KMS-11 (cell line): ENCODE measurements at regions not wholly inside any gene's neighbourhood (a gene's known extent, or its start where the extent isn't known, plus 50 kb on each side); places are given as distances from the start of the nearest gene placed in this dataset.
A peak's percentile ranks its signal among the peaks of the same experiment; 100 is the strongest.

ENCODE experiments used
- H2AFZ ChIP-seq: fragments of 200-600 bp; sonication (generic); 2 replicates; pipeline ENCODE4 v1.6.1; 2016; ENCODE audit warnings: antibody characterized with exemption, mixed run types, low read depth
- H3K27ac ChIP-seq: fragments of 200-600 bp; sonication (generic); 2 replicates; pipeline ENCODE4 v1.6.1; 2016; ENCODE audit warnings: mild to moderate bottlenecking, mixed run types
- H3K27me3 ChIP-seq: fragments of 200-600 bp; sonication (generic); 2 replicates; pipeline ENCODE4 v1.6.1; 2017; ENCODE audit warnings: mild to moderate bottlenecking, low read depth, mixed run types, moderate library complexity; ENCODE audit not compliant: insufficient read depth
- H3K36me3 ChIP-seq: fragments of 200-600 bp; sonication (generic); 2 replicates; pipeline ENCODE4 v1.6.1; 2017; ENCODE audit warnings: mild to moderate bottlenecking, mixed run types; ENCODE audit not compliant: insufficient read depth
- H3K4me1 ChIP-seq: fragments of 200-600 bp; sonication (generic); 2 replicates; pipeline ENCODE4 v1.6.1; 2016; ENCODE audit warnings: mild to moderate bottlenecking, low read depth, mixed run types; ENCODE audit not compliant: poor library complexity, severe bottlenecking
- H3K4me2 ChIP-seq: fragments of 200-600 bp; sonication (generic); 2 replicates; pipeline ENCODE4 v1.7.0; 2016; ENCODE audit warnings: mild to moderate bottlenecking, mixed run types
- H3K4me3 ChIP-seq: fragments of 200-600 bp; sonication (generic); IDR thresholded peaks from 2 replicates; pipeline ENCODE4 v1.6.1; 2017; ENCODE audit warnings: low read depth, low read length, mixed read lengths; ENCODE audit not compliant: insufficient read depth
- H3K79me2 ChIP-seq: fragments of 200-600 bp; sonication (generic); 2 replicates; pipeline ENCODE4 v1.6.1; 2016; ENCODE audit warnings: low read depth, mixed run types; ENCODE audit not compliant: insufficient read depth
- H3K9ac ChIP-seq: fragments of 200-600 bp; sonication (generic); 2 replicates; pipeline ENCODE4 v1.6.1; 2016; ENCODE audit warnings: mild to moderate bottlenecking, mixed run types
- H4K20me1 ChIP-seq: fragments of 200-600 bp; sonication (generic); 2 replicates; pipeline ENCODE4 v1.6.1; 2016; ENCODE audit warnings: mild to moderate bottlenecking, mixed run types; ENCODE audit not compliant: insufficient read depth
- TF ChIP-seq, protein P1 (sequence below): fragments of 200-600 bp; sonication (generic); conservative IDR thresholded peaks from 2 replicates; pipeline ENCODE4 v1.6.1; 2017; ENCODE audit warnings: low read depth, mild to moderate bottlenecking, antibody characterized with exemption, low read length, moderate library complexity, mixed read lengths

DNA sequence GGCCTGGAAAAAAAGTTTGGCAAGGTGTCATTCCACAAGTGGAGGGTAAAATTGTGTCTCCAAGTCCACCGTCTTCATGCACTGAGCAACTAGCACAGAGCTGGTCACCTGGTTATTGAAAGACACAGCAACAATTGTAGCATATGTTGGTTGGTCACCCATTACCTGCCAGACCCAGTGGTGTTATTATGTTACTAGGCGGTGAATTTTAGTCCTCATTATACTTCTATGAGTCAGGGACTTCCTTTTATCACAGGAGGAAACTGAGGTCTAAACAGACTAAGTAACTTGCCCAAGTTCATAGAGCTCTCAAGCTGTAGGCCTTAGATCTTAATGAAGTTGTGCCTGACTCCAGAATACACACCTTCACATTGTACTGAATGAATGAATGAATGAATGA lies 94.9 kb upstream of the VANGL1 start:
- no peaks in the 10 kb centered on the region for H3K36me3 ChIP-seq
- H4K20me1 ChIP-seq = no peaks in the 10 kb centered on the region
- no peak overlapping the region for H3K9ac ChIP-seq
- no peak overlapping the region for H3K4me3 ChIP-seq
- no peak overlapping the region for H3K4me2 ChIP-seq
- no peak overlapping the region for H3K27ac ChIP-seq
- no peaks in the 10 kb centered on the region for H3K27me3 ChIP-seq
- TF ChIP-seq, protein P1, sequence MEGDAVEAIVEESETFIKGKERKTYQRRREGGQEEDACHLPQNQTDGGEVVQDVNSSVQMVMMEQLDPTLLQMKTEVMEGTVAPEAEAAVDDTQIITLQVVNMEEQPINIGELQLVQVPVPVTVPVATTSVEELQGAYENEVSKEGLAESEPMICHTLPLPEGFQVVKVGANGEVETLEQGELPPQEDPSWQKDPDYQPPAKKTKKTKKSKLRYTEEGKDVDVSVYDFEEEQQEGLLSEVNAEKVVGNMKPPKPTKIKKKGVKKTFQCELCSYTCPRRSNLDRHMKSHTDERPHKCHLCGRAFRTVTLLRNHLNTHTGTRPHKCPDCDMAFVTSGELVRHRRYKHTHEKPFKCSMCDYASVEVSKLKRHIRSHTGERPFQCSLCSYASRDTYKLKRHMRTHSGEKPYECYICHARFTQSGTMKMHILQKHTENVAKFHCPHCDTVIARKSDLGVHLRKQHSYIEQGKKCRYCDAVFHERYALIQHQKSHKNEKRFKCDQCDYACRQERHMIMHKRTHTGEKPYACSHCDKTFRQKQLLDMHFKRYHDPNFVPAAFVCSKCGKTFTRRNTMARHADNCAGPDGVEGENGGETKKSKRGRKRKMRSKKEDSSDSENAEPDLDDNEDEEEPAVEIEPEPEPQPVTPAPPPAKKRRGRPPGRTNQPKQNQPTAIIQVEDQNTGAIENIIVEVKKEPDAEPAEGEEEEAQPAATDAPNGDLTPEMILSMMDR = no peak
- no peak overlapping the region for H2AFZ ChIP-seq
- no peaks in the 10 kb centered on the region for H3K4me1 ChIP-seq
- H3K79me2 ChIP-seq = no peaks in the 10 kb centered on the region

DNA sequence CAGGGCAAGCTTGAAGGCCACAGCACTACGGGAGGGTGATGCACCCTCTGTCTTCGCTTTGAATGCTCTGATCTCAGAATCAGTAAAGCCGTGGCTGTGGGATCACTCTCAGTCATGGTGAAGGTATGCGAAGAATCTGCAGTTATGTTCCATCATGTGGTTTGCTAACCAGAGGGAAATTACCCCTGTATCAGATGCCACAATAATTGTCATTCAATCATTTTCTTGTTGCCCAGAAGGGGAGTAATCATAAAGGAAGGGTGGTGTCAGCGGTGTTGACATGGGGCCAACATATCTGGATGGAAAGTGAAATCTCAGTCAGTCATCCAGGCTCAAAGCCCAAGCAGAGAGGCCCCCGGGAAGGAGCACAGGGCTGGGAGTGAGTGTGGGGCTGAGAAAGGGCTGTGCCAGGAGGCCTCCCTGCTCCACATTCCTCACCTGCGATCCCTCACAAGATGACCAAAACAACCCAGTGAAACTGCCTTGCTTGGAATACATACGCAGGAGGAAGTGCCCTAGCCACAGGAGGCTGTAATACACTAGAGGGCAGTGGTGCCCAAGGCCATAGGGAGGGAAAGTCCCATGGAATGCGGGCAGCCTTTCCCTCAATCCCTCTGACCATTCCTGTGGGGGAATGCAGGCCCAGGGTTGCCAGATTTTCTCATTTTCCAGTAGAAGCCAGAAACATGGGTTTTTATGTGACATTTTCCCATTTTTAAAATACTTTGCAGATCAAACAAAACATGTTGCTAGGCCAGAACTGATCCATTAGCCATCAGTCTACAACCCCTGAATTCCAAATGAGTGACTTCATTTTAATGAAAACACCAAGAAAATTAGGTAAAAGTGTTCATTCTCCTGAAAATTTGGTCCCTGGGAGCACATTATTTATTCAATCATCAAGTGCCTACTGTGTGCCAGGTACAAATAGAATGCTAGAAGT lies 95.7 kb upstream of the VANGL1 start:
- TF ChIP-seq, protein P1 = peak; percentile 41; the same call in 1 of the 2 replicates
- H3K27ac ChIP-seq = no peak overlapping the region
- H3K79me2 ChIP-seq = no peaks in the 10 kb centered on the region
- no peaks in the 10 kb centered on the region for H4K20me1 ChIP-seq
- H3K4me2 ChIP-seq = no peak overlapping the region
- no peak overlapping the region; the same call in 1 of the 2 replicates for H2AFZ ChIP-seq
- H3K36me3 ChIP-seq = no peaks in the 10 kb centered on the region
- H3K9ac ChIP-seq = no peak overlapping the region
- H3K4me1 ChIP-seq = no peaks in the 10 kb centered on the region
- H3K4me3 ChIP-seq = no peak overlapping the region
- no peaks in the 10 kb centered on the region for H3K27me3 ChIP-seq

DNA sequence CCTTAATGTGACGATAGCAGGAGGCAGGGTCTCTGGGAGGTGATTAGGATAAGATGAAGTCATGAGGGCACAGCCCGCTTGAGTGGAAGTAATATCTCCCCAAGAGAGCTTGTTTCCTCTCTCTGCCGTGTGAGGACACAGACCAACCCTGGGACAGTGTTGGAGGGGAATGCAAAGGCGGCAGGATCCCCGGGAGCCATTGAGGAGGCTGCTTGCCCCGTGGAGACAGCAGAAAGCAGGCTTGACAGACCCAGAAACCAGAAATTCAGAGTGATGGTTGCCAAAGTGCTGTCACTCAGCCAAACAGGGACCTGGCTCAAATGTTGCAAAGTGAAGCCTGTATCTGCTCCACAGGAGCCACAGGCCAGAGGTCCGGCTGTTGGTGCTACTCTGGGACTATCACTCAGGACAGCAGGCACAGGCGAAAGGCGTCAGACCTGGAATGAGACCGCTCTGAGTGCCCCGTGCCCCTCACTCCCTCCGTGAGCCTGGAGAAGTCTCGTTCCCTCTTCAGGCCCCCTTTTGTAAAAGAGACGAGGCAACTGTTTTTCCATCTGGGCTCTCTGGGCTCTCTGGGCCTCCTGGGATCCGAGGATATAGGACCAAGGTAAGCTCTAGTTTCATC lies 96.6 kb upstream of the VANGL1 start:
- Histone ChIP-seq H3K9ac (no peak overlapping the region), H3K4me3 (no peak overlapping the region), H2AFZ (no peak overlapping the region), H4K20me1 (no peaks in the 10 kb centered on the region), H3K4me1 (no peaks in the 10 kb centered on the region), H3K79me2 (no peaks in the 10 kb centered on the region), H3K27ac (no peak overlapping the region), H3K27me3 (no peaks in the 10 kb centered on the region), H3K36me3 (no peaks in the 10 kb centered on the region), H3K4me2 (no peak overlapping the region)
- TF ChIP-seq, protein P1 = no peak

DNA sequence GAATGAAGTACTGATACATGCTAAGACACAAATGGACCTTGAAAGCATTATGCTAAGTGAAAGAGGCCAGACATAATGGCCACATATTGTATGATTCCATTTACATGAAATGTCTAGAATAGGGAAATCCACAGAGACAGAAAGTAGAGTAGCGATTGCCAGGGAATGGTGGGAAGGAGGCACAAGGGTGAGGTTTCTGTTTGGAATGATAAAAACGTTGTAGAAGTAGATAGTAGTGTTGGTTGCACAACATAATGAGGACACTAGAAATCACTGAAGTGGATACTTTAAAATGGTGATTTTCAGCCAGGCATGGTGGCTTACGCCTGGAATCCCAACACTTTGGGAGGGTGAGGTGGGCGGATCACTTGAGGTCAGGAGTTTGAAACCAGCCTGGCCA lies 97.6 kb upstream of the VANGL1 start:
- H3K27ac ChIP-seq = no peak overlapping the region
- no peaks in the 10 kb centered on the region for H3K79me2 ChIP-seq
- no peaks in the 10 kb centered on the region for H3K4me1 ChIP-seq
- H3K9ac ChIP-seq = no peak overlapping the region
- H3K4me3 ChIP-seq = no peak overlapping the region
- H3K36me3 ChIP-seq = no peaks in the 10 kb centered on the region
- no peaks in the 10 kb centered on the region for H3K27me3 ChIP-seq
- H3K4me2 ChIP-seq = no peak overlapping the region
- no peaks in the 10 kb centered on the region for H4K20me1 ChIP-seq
- H2AFZ ChIP-seq = no peak overlapping the region
- TF ChIP-seq, protein P1 = no peak
